Glomerular visceral epithelial cell (primary cell): ENCODE measurements at regions not wholly inside any gene's neighbourhood (a gene's known extent, or its start where the extent isn't known, plus 50 kb on each side); places are given as distances from the start of the nearest gene placed in this dataset.

ENCODE experiments used
- DNase-seq: peaks from one replicate; pipeline ENCODE4 v3.0.0-alpha.2; 2016; ENCODE audit errors: extremely low spot score

GRCh38 chr7:25512061-25512687 is 283.9 kb upstream of the NPVF start:
- DNase-seq, result no peak

GRCh38 chr7:25515633-25516275 is 287.5 kb upstream of the NPVF start:
- no peak for DNase-seq

GRCh38 chr7:25517906-25518305 is 289.6 kb upstream of the NPVF start:
- DNase-seq, result no peak

- DNase-seq, result no peak
These were observed 291.7 kb upstream of the NPVF start for GRCh38 chr7:25520017-25520416.

- DNase-seq, result no peak
These were observed 292.2 kb upstream of the NPVF start for GRCh38 chr7:25520516-25520915.

- DNase-seq, result no peak
These were observed 292.9 kb upstream of the NPVF start for GRCh38 chr7:25521236-25521635.

GRCh38 chr7:25522727-25523126 is 294.4 kb upstream of the NPVF start:
- DNase-seq, result no peak

GRCh38 chr7:25527665-25528170 is 299.4 kb upstream of the NPVF start:
- DNase-seq, result no peak

GRCh38 chr7:25529320-25529719 is 301.0 kb upstream of the NPVF start:
- no peak for DNase-seq

GRCh38 chr7:25536851-25537250 is 308.6 kb upstream of the NPVF start:
- no peak for DNase-seq

- no peak for DNase-seq
These were observed 309.5 kb upstream of the NPVF start for GRCh38 chr7:25537662-25538375.

- no peak for DNase-seq
These were observed 313.0 kb upstream of the NPVF start for GRCh38 chr7:25541094-25541821.

GRCh38 chr7:25541877-25542276 is 313.6 kb upstream of the NPVF start:
- DNase-seq, result no peak

GRCh38 chr7:25543210-25543609 is 314.9 kb upstream of the NPVF start:
- DNase-seq, result no peak

GRCh38 chr7:25543798-25544197 is 315.5 kb upstream of the NPVF start:
- DNase-seq, result no peak

GRCh38 chr7:25544254-25544653 is 316.0 kb upstream of the NPVF start:
- DNase-seq, result no peak

- no peak for DNase-seq
These were observed 317.1 kb upstream of the NPVF start for GRCh38 chr7:25545124-25546008.

GRCh38 chr7:25546306-25546705 is 318.0 kb upstream of the NPVF start:
- no peak for DNase-seq

GRCh38 chr7:25549271-25549921 is 321.1 kb upstream of the NPVF start:
- DNase-seq, result no peak

GRCh38 chr7:25550149-25550548 is 321.9 kb upstream of the NPVF start:
- no peak for DNase-seq

GRCh38 chr7:25552998-25553397 is 324.7 kb upstream of the NPVF start:
- no peak for DNase-seq
